ENCODE measurements at regions not wholly inside any gene's neighbourhood (a gene's known extent, or its start where the extent isn't known, plus 50 kb on each side); places are given as distances from the start of the nearest gene placed in this dataset.

DNA sequence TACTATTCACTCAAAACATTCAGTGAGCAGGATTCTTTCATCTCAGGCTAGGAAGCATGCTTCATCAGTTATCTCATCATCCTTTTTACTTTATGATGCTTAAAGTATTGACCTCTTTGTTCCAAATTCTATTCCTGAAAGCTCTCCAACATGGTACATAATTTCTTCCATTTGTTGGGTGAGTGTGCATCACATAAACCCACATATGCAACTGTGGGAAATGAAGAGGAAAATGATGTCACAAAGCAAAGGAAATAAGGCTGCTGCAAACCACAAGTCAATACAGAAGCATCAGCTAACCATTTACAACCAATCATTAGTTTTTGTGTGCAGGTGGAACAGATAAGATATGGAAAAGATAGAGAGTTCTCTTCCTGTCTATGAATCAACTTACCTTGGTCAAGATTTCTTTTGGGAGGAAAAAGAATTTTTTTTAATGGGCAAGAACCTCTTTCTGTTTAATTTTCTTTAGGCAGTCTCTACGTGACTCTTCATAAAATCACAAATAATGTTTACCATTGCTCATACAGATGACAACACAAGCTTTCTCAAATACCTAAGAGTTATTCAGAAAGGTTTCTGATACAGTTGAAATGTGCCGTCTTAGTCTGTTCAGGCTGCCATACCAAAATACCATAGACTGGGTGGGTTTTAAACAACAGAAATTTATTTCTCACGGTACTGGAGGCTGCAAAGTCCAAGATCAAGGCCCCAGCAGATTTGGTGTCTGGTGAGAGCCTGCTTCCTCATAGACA, 259.9 kb downstream of the ADGRG6 start:
- TF ChIP-seq POLR2AphosphoS5 (IDR thresholded peaks at IDR 0.05) (no peak), POLR2A (IDR thresholded peaks at IDR 0.05) (no peak)
- TF ChIP-seq, protein P1, sequence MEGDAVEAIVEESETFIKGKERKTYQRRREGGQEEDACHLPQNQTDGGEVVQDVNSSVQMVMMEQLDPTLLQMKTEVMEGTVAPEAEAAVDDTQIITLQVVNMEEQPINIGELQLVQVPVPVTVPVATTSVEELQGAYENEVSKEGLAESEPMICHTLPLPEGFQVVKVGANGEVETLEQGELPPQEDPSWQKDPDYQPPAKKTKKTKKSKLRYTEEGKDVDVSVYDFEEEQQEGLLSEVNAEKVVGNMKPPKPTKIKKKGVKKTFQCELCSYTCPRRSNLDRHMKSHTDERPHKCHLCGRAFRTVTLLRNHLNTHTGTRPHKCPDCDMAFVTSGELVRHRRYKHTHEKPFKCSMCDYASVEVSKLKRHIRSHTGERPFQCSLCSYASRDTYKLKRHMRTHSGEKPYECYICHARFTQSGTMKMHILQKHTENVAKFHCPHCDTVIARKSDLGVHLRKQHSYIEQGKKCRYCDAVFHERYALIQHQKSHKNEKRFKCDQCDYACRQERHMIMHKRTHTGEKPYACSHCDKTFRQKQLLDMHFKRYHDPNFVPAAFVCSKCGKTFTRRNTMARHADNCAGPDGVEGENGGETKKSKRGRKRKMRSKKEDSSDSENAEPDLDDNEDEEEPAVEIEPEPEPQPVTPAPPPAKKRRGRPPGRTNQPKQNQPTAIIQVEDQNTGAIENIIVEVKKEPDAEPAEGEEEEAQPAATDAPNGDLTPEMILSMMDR (IDR thresholded peaks at IDR 0.05): no peak
